SJCRH30 (cell line): ENCODE measurements at regions not wholly inside any gene's neighbourhood (a gene's known extent, or its start where the extent isn't known, plus 50 kb on each side); places are given as distances from the start of the nearest gene placed in this dataset.

Experiments
- DNase-seq, 2 experiments: peaks; one replicate each; pipeline ENCODE4 v3.0.0-alpha.2; 2015 to 2020
- H3K27ac ChIP-seq: fragments of 250-450 bp; sonication (Bioruptor Pico); 2 replicates; pipeline ENCODE4 v1.5.1; 2020; ENCODE audit warnings: mild to moderate bottlenecking, moderate library complexity
- H3K27me3 ChIP-seq: fragments of 250-450 bp; sonication (Bioruptor Pico); 2 replicates; pipeline ENCODE4 v1.5.1; 2020; ENCODE audit warnings: mild to moderate bottlenecking, moderate library complexity
- H3K36me3 ChIP-seq: fragments of 250-450 bp; sonication (Bioruptor Pico); 2 replicates; pipeline ENCODE4 v1.5.1; 2020; ENCODE audit warnings: mild to moderate bottlenecking, moderate library complexity
- H3K4me1 ChIP-seq: fragments of 250-450 bp; sonication (Bioruptor Pico); 2 replicates; pipeline ENCODE4 v1.5.1; 2020; ENCODE audit warnings: mild to moderate bottlenecking, moderate library complexity
- H3K4me3 ChIP-seq: fragments of 250-450 bp; sonication (Bioruptor Pico); 2 replicates; pipeline ENCODE4 v1.5.1; 2020; ENCODE audit warnings: mild to moderate bottlenecking, moderate library complexity
- H3K9me3 ChIP-seq: fragments of 250-450 bp; sonication (Bioruptor Pico); replicated peaks from 2 replicates; pipeline ENCODE4 v1.5.1; 2020; ENCODE audit warnings: mild to moderate bottlenecking, moderate library complexity

- Histone ChIP-seq H3K4me1 (peaks cover 17% of the 10 kb centered on the region), H3K27ac (no peak overlapping the region), H3K4me3 (no peak overlapping the region), H3K27me3 (no peaks in the 10 kb centered on the region), H3K36me3 (no peaks in the 10 kb centered on the region), H3K9me3 (no peaks in the 10 kb centered on the region; the same call in 1 of the 2 replicates)
- DNase-seq: no peak
Observed at GRCh38 chr3:167880183-167880582, 144.7 kb downstream of the SERPINI1 start.

- Histone ChIP-seq H3K4me1 (peaks cover 17% of the 10 kb centered on the region), H3K4me3 (no peak overlapping the region), H3K27ac (no peak overlapping the region), H3K36me3 (no peaks in the 10 kb centered on the region), H3K9me3 (no peaks in the 10 kb centered on the region; the same call in 1 of the 2 replicates), H3K27me3 (no peaks in the 10 kb centered on the region)
- peak; percentile 37 to 67 for DNase-seq
Observed at GRCh38 chr3:167876620-167877281, 141.2 kb downstream of the SERPINI1 start.
